ENCODE measurements at regions not wholly inside any gene's neighbourhood (a gene's known extent, or its start where the extent isn't known, plus 50 kb on each side); places are given as distances from the start of the nearest gene placed in this dataset.

DNA sequence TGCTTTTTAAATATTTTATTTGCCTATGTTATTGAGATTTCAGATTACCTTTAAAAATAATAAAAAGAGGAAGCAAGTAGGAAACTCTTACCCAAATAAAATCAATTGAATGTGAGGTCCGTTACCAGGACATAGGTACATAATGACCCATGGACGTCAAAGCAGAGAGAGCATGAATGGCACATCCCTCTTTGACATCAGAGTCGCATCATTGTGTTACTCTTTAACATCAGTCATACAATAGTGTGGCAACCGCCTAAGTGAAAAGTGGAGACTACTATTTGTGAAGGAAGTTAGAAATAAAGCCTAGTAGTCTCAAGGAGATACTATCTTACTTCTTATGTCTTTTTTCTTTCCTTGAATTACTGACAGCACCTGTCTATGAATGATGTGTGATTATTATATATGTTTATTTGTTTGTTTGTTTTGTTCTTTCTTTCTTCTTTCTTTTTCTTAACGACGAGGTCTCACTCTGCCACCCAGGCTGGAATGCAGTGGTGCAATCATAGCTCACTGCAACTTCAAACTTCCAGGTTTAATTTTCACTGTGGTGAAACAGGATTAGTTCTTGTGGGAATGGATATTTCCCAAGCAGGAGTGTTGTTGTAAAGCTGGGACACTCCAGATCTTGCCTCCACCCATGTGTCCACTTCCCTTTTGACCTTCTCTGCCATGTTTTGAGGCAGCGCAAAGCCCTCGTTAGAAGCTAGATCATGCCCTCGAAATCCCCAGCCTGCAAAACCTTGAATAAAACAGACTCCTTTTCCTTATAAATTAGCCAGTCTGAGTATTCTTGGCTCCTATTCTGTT is 407.2 kb upstream of the NETO1 start:
- Mint-ChIP-seq H3K27me3 (no peaks in the 10 kb centered on the region), H3K4me3 (no peak overlapping the region), H3K36me3 (no peaks in the 10 kb centered on the region), H3K27ac (no peak overlapping the region), H3K4me1 (ENCODE audit: unreplicated experiment) (peaks cover 8% of the 10 kb centered on the region), H3K9me3 (no peaks in the 10 kb centered on the region)
- TF ChIP-seq, protein P1, sequence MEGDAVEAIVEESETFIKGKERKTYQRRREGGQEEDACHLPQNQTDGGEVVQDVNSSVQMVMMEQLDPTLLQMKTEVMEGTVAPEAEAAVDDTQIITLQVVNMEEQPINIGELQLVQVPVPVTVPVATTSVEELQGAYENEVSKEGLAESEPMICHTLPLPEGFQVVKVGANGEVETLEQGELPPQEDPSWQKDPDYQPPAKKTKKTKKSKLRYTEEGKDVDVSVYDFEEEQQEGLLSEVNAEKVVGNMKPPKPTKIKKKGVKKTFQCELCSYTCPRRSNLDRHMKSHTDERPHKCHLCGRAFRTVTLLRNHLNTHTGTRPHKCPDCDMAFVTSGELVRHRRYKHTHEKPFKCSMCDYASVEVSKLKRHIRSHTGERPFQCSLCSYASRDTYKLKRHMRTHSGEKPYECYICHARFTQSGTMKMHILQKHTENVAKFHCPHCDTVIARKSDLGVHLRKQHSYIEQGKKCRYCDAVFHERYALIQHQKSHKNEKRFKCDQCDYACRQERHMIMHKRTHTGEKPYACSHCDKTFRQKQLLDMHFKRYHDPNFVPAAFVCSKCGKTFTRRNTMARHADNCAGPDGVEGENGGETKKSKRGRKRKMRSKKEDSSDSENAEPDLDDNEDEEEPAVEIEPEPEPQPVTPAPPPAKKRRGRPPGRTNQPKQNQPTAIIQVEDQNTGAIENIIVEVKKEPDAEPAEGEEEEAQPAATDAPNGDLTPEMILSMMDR (conservative IDR thresholded peaks at IDR 0.05) = no peak
- no peak for DNase-seq (ENCODE audit: extremely low spot score, unreplicated experiment)

DNA sequence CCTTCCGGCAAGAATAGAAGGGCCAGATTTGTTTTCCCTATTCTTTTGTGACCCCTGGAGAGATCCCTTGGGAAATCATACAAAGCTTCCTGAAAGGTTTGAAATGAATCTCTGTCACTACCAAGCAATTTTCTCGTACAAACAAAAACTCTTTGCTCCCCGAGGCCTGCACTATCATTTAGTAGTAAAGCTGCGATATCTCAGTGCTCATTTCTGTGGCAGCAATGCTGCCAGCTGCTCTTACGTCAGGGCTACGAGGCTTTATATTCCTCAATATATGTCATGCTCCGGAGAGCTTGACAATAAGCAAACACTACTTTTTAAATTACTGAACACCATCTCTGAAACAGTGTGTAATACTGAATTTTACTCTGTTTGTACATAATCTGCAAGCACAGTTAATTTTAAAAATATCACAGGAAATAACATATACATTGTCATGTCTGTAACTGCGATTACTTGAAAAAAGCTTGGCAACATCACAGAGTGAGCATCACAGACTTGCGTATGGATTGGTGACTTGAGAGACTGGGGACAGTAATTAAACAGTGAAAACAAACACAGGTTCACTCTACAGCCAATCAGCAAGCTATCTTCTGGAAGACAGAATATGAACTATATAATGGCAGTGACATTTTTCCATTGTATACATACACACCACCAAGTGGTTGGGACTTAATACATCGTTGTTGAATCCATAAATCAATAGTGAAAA is 403.3 kb upstream of the NETO1 start:
- H3K4me3 Mint-ChIP-seq = no peak overlapping the region
- H3K4me1 Mint-ChIP-seq (ENCODE audit: unreplicated experiment) = peaks cover 8% of the 10 kb centered on the region
- TF ChIP-seq, protein P1 (conservative IDR thresholded peaks at IDR 0.05) = no peak
- H3K27ac Mint-ChIP-seq = no peak overlapping the region
- no peaks in the 10 kb centered on the region for H3K27me3 Mint-ChIP-seq
- H3K9me3 Mint-ChIP-seq = no peaks in the 10 kb centered on the region
- H3K36me3 Mint-ChIP-seq = no peaks in the 10 kb centered on the region
- no peak for DNase-seq (ENCODE audit: extremely low spot score, unreplicated experiment)

GRCh38 chr18:73264562-73264921 is 396.8 kb upstream of the NETO1 start:
- DNase-seq (ENCODE audit: extremely low spot score, unreplicated experiment) = no peak
- Mint-ChIP-seq H3K27ac (no peak overlapping the region), H3K36me3 (no peaks in the 10 kb centered on the region), H3K27me3 (no peaks in the 10 kb centered on the region), H3K9me3 (no peaks in the 10 kb centered on the region), H3K4me3 (no peak overlapping the region), H3K4me1 (ENCODE audit: unreplicated experiment) (no peaks in the 10 kb centered on the region)
- TF ChIP-seq, protein P1 (conservative IDR thresholded peaks at IDR 0.05) = no peak

DNA sequence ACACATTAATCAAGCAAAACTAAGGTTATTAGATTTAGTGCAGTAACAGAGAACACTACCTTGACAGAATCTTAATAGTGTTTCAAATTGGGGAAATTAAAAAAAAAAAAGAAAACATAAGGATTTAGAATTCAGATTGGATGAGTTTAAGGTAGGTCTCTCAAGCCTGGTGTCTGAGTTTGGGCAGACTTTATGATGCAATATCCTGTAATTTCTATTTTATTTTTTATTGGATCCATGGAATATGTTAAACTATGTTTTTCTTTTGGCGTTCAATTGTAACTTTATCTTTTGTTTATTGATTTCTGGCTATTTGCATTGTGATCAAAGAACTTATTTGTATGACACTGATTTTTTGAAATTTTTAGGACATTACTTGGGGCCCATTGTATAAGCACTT is 394.1 kb upstream of the NETO1 start:
- Mint-ChIP-seq H3K27me3 (no peaks in the 10 kb centered on the region), H3K27ac (no peak overlapping the region), H3K9me3 (no peaks in the 10 kb centered on the region), H3K36me3 (no peaks in the 10 kb centered on the region), H3K4me1 (ENCODE audit: unreplicated experiment) (no peaks in the 10 kb centered on the region), H3K4me3 (no peak overlapping the region)
- no peak for DNase-seq (ENCODE audit: extremely low spot score, unreplicated experiment)
- TF ChIP-seq, protein P1 (conservative IDR thresholded peaks at IDR 0.05) = no peak

DNA sequence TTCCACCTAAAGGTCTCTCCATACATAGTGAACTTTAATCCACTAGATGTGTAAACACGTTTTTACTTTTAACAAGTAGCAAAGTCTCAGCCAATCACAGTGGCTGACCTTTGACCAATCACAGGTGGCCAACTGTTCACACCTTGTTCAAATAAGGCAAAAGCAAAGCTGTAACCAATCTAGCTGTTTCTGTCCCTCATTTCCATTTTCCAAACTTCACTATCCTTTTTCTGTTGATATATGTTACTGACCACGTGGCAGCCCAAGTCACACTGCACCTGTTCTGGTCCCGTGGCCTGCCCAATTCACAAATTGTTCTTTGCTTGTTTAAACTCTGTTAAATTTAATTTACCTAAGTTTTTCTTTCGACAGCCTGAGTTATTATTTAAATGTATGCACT is 393.5 kb upstream of the NETO1 start:
- TF ChIP-seq, protein P1 (conservative IDR thresholded peaks at IDR 0.05) = no peak
- no peak for DNase-seq (ENCODE audit: extremely low spot score, unreplicated experiment)
- H3K9me3 Mint-ChIP-seq = no peaks in the 10 kb centered on the region
- no peaks in the 10 kb centered on the region for H3K4me1 Mint-ChIP-seq (ENCODE audit: unreplicated experiment)
- no peaks in the 10 kb centered on the region for H3K27me3 Mint-ChIP-seq
- no peak overlapping the region for H3K27ac Mint-ChIP-seq
- H3K4me3 Mint-ChIP-seq = no peak overlapping the region
- H3K36me3 Mint-ChIP-seq = no peaks in the 10 kb centered on the region

Measured in type B pancreatic cell (in vitro differentiated cells).